Fibroblast of pulmonary artery (primary cell): ENCODE measurements at regions not wholly inside any gene's neighbourhood (a gene's known extent, or its start where the extent isn't known, plus 50 kb on each side); places are given as distances from the start of the nearest gene placed in this dataset.
A peak's percentile ranks its signal among the peaks of the same experiment; 100 is the strongest.

ENCODE experiments used
- DNase-seq: peaks from one replicate; pipeline ENCODE4 v3.0.0-alpha.2; 2010; ENCODE audit warnings: low read depth
- H3K4me3 ChIP-seq: replicated peaks from 2 replicates; pipeline ENCODE4 v1.5.1; 2011; ENCODE audit warnings: low read depth, mild to moderate bottlenecking, control low read depth, low read length, moderate library complexity
- TF ChIP-seq, protein P1 (sequence below): IDR thresholded peaks from 2 replicates; pipeline ENCODE4 v1.5.1; 2011; ENCODE audit warnings: mild to moderate bottlenecking, control low read depth, low read length, inconsistent platforms; ENCODE audit errors: missing control alignments

GRCh38 chr5:72561148-72561972 lies 54.1 kb upstream of the ZNF366 start:
- no peak overlapping the region for H3K4me3 ChIP-seq
- DNase-seq, result no peak
- TF ChIP-seq, protein P1, sequence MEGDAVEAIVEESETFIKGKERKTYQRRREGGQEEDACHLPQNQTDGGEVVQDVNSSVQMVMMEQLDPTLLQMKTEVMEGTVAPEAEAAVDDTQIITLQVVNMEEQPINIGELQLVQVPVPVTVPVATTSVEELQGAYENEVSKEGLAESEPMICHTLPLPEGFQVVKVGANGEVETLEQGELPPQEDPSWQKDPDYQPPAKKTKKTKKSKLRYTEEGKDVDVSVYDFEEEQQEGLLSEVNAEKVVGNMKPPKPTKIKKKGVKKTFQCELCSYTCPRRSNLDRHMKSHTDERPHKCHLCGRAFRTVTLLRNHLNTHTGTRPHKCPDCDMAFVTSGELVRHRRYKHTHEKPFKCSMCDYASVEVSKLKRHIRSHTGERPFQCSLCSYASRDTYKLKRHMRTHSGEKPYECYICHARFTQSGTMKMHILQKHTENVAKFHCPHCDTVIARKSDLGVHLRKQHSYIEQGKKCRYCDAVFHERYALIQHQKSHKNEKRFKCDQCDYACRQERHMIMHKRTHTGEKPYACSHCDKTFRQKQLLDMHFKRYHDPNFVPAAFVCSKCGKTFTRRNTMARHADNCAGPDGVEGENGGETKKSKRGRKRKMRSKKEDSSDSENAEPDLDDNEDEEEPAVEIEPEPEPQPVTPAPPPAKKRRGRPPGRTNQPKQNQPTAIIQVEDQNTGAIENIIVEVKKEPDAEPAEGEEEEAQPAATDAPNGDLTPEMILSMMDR, result no peak

GRCh38 chr5:72559866-72560766 lies 52.9 kb upstream of the ZNF366 start:
- H3K4me3 ChIP-seq, result no peak overlapping the region
- TF ChIP-seq, protein P1, result no peak
- DNase-seq, result peak; percentile 38

- H3K4me3 ChIP-seq, result no peak overlapping the region
- TF ChIP-seq, protein P1, result no peak
- peak; percentile 42 for DNase-seq
Observed at GRCh38 chr5:72558383-72558782, 51.2 kb upstream of the ZNF366 start.

GRCh38 chr5:72558046-72558336 lies 50.8 kb upstream of the ZNF366 start:
- no peak for DNase-seq
- TF ChIP-seq, protein P1, result no peak
- H3K4me3 ChIP-seq, result no peak overlapping the region

DNA sequence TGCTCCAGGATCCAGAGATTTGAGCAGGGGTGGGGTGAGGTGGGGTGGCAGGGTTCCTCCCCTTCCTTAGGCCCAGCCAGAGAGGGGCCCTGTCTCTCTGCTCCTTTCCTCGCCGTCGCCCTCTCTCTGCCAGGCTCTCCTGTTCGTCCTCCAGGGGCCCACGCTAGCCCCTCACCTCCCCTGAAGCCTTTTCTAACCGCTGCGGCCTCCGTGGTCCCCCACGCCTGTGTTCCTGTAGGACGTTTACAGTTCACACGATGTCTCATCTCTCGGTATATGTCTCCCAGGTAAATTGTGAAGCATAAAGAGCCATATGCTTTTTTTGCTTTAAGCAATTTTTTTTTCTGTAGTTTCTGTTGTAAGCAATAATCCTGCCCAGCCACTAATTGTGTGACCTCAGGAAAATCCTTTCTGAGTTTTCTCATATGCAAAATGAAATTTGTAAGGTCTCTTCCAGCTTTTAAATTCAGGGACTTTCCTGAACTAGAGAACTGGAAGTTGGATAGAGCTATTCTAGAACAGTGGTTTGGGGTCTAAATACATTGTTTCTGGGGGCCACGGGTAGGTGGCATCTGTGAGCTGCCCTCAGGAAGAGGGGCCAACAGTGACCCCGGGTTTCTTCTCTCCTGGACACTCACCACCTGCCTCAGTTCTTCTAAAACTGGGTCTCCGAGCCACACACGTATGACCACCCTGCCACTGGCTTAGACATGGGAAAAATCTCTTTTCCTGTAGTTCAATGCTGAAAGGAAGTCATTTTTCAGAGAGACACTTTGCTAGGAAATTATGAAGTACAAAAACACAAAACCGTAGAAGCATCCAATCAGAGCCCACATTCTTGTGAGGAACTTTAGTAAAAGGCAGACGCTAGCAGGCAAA lies 50.2 kb upstream of the ZNF366 start:
- no peak for DNase-seq
- peak overlapping the region; percentile 35 for H3K4me3 ChIP-seq
- TF ChIP-seq, protein P1, result no peak
